DOHH2 (cell line): ENCODE measurements at regions not wholly inside any gene's neighbourhood (a gene's known extent, or its start where the extent isn't known, plus 50 kb on each side); places are given as distances from the start of the nearest gene placed in this dataset.
"Not testable (repeated sequence)": the region's sequence is repeated elsewhere in the genome, so short reads cannot be mapped to it uniquely, and the experiment has no call there.

Experiments
- H3F3A ChIP-seq: fragments of 200-600 bp; sonication (generic), shearing (Covaris generic); 2 replicates; pipeline ENCODE4 v1.6.0; 2016; ENCODE audit warnings: antibody characterized with exemption, mild to moderate bottlenecking; ENCODE audit not compliant: control insufficient read depth, insufficient read depth
- H3K27ac ChIP-seq: fragments of 200-600 bp; sonication (generic); 2 replicates; pipeline ENCODE4 v1.5.1; 2014; ENCODE audit warnings: low read depth, mild to moderate bottlenecking, low read length, moderate library complexity
- H3K27me3 ChIP-seq: fragments of 200-600 bp; sonication (generic); 2 replicates; pipeline ENCODE4 v1.6.1; 2014; ENCODE audit warnings: mild to moderate bottlenecking, low read length, mixed read lengths; ENCODE audit not compliant: control insufficient read depth
- H3K36me3 ChIP-seq: fragments of 200-600 bp; sonication (generic); 2 replicates; pipeline ENCODE4 v1.6.1; 2014; ENCODE audit warnings: mild to moderate bottlenecking, low read length, moderate library complexity, mixed read lengths; ENCODE audit not compliant: control insufficient read depth
- H3K4me1 ChIP-seq: fragments of 200-600 bp; sonication (generic); 2 replicates; pipeline ENCODE4 v1.6.1; 2014; ENCODE audit warnings: mild to moderate bottlenecking, low read length, mixed read lengths; ENCODE audit not compliant: control insufficient read depth
- H3K4me2 ChIP-seq: fragments of 200-600 bp; sonication (generic); 2 replicates; pipeline ENCODE4 v1.6.0; 2014; ENCODE audit warnings: mild to moderate bottlenecking, low read length, moderate library complexity
- H3K4me3 ChIP-seq: fragments of 200-600 bp; sonication (generic); 2 replicates; pipeline ENCODE4 v1.5.1; 2014; ENCODE audit warnings: mild to moderate bottlenecking, low read length, mixed read lengths
- H3K79me2 ChIP-seq: fragments of 200-600 bp; sonication (generic); 2 replicates; pipeline ENCODE4 v1.6.1; 2014; ENCODE audit warnings: mild to moderate bottlenecking, low read length, mixed read lengths; ENCODE audit not compliant: control insufficient read depth
- H3K9me2 ChIP-seq: fragments of 200-600 bp; sonication (generic); replicated peaks from 2 replicates; pipeline ENCODE4 v1.6.1; 2014; ENCODE audit warnings: mild to moderate bottlenecking, low read length, mixed read lengths; ENCODE audit not compliant: control insufficient read depth
- H3K9me3 ChIP-seq: fragments of 200-600 bp; sonication (generic); 2 replicates; pipeline ENCODE4 v1.6.1; 2014; ENCODE audit warnings: antibody characterized with exemption, low read length, mixed read lengths; ENCODE audit not compliant: control insufficient read depth, insufficient read depth
- H4K20me1 ChIP-seq: fragments of 200-600 bp; sonication (generic); 2 replicates; pipeline ENCODE4 v1.6.0; 2014; ENCODE audit warnings: low read depth, mild to moderate bottlenecking, antibody characterized with exemption, low read length, moderate library complexity; ENCODE audit not compliant: control insufficient read depth, insufficient read depth
- CTCF ChIP-seq: fragments of 200-600 bp; sonication (generic); IDR thresholded peaks from one replicate; pipeline ENCODE4 v1.5.1; 2014; ENCODE audit warnings: antibody characterized with exemption, mild to moderate bottlenecking, low read depth, low read length; ENCODE audit not compliant: poor library complexity, severe bottlenecking
- EZH2phosphoT487 ChIP-seq: fragments of 200-600 bp; sonication (generic); IDR thresholded peaks from 2 replicates; pipeline ENCODE4 v1.6.1; 2017; ENCODE audit warnings: borderline replicate concordance, mild to moderate bottlenecking, antibody characterized with exemption, low read length, moderate library complexity, mixed read lengths

DNA sequence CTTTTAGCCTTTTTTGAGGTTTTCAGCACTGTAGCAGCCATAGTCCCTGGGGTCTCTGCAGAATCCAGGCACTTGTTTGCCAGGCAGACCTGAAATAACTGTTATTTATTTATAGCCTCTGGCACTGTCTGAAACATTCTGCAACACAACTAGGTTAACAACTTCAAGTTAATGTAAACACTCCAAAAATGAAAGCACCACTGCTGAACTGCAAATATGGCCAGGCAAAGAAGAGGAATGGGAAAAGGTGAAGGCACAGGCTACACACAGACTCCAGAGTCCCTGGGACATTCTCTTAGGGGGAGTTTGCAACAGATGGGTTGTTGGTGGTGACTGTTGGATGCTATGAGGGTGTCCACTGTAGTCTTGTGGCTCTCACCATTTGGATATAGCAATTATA is 369.0 kb downstream of the MAT2B start:
- H3K27me3 ChIP-seq: no peaks in the 10 kb centered on the region
- H3F3A ChIP-seq: no peaks in the 10 kb centered on the region
- H3K4me2 ChIP-seq: no peak overlapping the region
- no peaks in the 10 kb centered on the region for H3K79me2 ChIP-seq
- TF ChIP-seq EZH2phosphoT487 (no peak), CTCF (no peak)
- H3K27ac ChIP-seq: no peak overlapping the region
- H4K20me1 ChIP-seq: no peaks in the 10 kb centered on the region
- H3K9me2 ChIP-seq: no peaks in the 10 kb centered on the region
- H3K4me3 ChIP-seq: no peak overlapping the region
- H3K36me3 ChIP-seq: no peaks in the 10 kb centered on the region
- H3K9me3 ChIP-seq: no peaks in the 10 kb centered on the region
- no peaks in the 10 kb centered on the region for H3K4me1 ChIP-seq

DNA sequence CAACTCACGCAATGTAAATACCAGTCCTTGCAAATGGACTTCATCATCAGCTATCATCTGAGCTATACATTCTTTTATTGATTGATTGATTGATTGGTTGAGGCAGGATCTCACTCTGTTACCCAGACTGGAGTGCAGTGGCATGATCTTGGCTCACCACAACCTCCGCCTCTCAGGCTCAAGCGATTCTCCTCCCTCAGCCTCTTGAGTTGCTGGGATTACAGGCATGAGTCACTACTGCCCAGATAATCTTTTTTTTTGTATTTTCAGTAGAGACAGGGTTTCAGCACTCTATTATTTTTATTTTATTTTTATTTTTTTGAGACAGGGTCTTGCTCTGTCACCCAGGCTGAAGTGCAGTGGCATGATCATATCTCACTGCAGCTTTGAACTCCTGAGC is 369.5 kb downstream of the MAT2B start:
- not testable (repeated sequence) for H3K27me3 ChIP-seq, H3K9me3 ChIP-seq, H3K36me3 ChIP-seq, H3K4me2 ChIP-seq, H3K9me2 ChIP-seq, H3K4me3 ChIP-seq, H3K4me1 ChIP-seq, H4K20me1 ChIP-seq, H3K27ac ChIP-seq, H3K79me2 ChIP-seq, H3F3A ChIP-seq

- H3K36me3 ChIP-seq: no peaks in the 10 kb centered on the region
These were observed 372.4 kb downstream of the MAT2B start for GRCh38 chr5:163877865-163878264.

GRCh38 chr5:163878490-163878889 is 373.1 kb downstream of the MAT2B start:
- no peak for TF ChIP-seq CTCF
- TF ChIP-seq EZH2phosphoT487: no peak
- H3K4me1 ChIP-seq: no peaks in the 10 kb centered on the region
- 0 out of 2 replicates have a peak, but pooled peaks cover 4% of the 10 kb centered on the region for H3K27me3 ChIP-seq

More at GRCh38 chr5:163877865-163878264, 372.4 kb downstream of the MAT2B start:
- Histone ChIP-seq H3K27me3 (0 out of 2 replicates have a peak, but pooled peaks cover 4% of the 10 kb centered on the region), H3K4me3 (no peak overlapping the region), H3K4me2 (no peak overlapping the region), H3K79me2 (no peaks in the 10 kb centered on the region), H3K27ac (no peak overlapping the region), H3K4me1 (no peaks in the 10 kb centered on the region), H3F3A (no peaks in the 10 kb centered on the region), H3K9me3 (no peaks in the 10 kb centered on the region), H4K20me1 (no peaks in the 10 kb centered on the region), H3K9me2 (no peaks in the 10 kb centered on the region)
- TF ChIP-seq EZH2phosphoT487 (no peak), CTCF (no peak)

More at GRCh38 chr5:163878490-163878889, 373.1 kb downstream of the MAT2B start:
- Histone ChIP-seq H3K9me3 (no peaks in the 10 kb centered on the region), H3K36me3 (no peaks in the 10 kb centered on the region), H3K27ac (no peak overlapping the region), H3F3A (no peaks in the 10 kb centered on the region), H3K79me2 (no peaks in the 10 kb centered on the region), H3K4me2 (no peak overlapping the region), H3K9me2 (no peaks in the 10 kb centered on the region), H4K20me1 (no peaks in the 10 kb centered on the region), H3K4me3 (no peak overlapping the region)
